ENCODE measurements at regions not wholly inside any gene's neighbourhood (a gene's known extent, or its start where the extent isn't known, plus 50 kb on each side); places are given as distances from the start of the nearest gene placed in this dataset.

DNA sequence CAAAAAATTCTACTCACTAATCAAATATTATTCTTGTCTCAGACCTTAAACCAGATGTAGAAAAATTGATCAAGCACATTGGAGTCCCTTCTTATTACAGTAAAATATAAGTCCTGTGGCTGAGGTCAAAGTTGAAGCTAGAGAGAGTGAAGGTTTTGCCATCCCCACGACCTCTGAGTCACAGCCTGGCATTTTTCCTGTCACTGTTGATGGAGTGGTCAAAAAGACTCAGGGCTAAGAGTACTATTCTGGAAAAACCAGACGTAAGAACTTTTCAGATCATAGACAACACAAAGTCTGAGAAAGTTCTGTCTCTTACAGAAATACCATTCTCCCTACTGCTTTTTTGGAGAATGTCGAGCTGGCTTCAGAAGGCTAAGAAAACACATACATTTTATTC, 323.7 kb upstream of the ANKRD30A start:
- in situ Hi-C loops (cut with MboI), result no loop called here

DNA sequence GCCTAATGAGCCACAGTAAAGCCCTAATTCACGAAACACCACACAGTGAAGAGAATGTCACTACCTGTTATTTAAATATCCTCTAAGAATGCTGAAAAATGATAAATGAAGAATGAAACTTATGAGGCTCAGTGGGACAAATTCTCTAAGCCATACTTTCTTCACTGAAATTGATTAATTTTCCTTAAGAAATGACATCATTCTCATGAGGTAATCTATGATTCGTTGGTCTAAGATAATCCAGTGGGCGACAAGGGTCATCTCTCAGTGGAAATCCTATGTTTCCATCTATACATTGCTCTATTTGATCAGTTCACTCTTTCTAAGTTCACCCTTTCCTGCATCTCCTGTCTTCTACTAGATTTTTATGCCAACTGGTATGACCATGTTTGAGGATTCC, 330.4 kb upstream of the ANKRD30A start:
- Histone ChIP-seq H3K79me2 (ENCODE audit: control insufficient read depth, insufficient read depth, low read length) (no peaks in the 10 kb centered on the region), H3K4me1 (ENCODE audit: control insufficient read depth, insufficient read depth, low read length) (no peaks in the 10 kb centered on the region), H4K20me1 (ENCODE audit: control insufficient read depth, insufficient read depth) (no peaks in the 10 kb centered on the region), H3K27me3 (replicated peaks in 1 of 2; ENCODE audit: control insufficient read depth in 2 of 2, insufficient read depth in 2 of 2, low read length in 1 of 2) (no peaks in the 10 kb centered on the region), H2AFZ (ENCODE audit: control insufficient read depth, low read depth, low read length) (no peak overlapping the region), H3K27ac (ENCODE audit: control insufficient read depth, insufficient read depth) (no peak overlapping the region), H3K36me3 (ENCODE audit: control insufficient read depth in 2 of 2, insufficient read depth in 2 of 2, low read length in 1 of 2) (no peaks in the 10 kb centered on the region), H3K4me3 (no peak overlapping the region), H3K9ac (ENCODE audit: control insufficient read depth, insufficient read depth, low read length) (no peak overlapping the region), H3K4me2 (ENCODE audit: control insufficient read depth, insufficient read depth) (no peak overlapping the region), H3K9me3 (replicated peaks; ENCODE audit: control insufficient read depth, insufficient read depth, low read length) (no peaks in the 10 kb centered on the region)
- ChIA-PET RAD21 (ENCODE audit: unreplicated experiment) (no interaction called here), SMC1A (ENCODE audit: uncharacterized antibody, unreplicated experiment) (no interaction called here), CTCF (no interaction called here), POLR2A (no interaction called here)
- intact Hi-C loops (cut with micrococcal nuclease; ENCODE audit: unreplicated experiment), result loop anchor here (10.0 kb wide), 1 partner anchor 70 kb away; no protein-coding TSS in a partner anchor
- FAIRE-seq, result no peak
- no peak for DNase-seq (ENCODE audit: low read depth, low spot score)
- WGBS (ENCODE audit: insufficient coverage, insufficient replicate concordance, low lambda C conversion rate, missing lambda C conversion rate), result 0% methylated on average over 3 of the region's 3 CpGs
- in situ Hi-C loops (cut with MboI), result no loop called here
- no peak for ATAC-seq
- BruUV-seq (replicated peaks), result no TSS peak
- TF ChIP-seq CHD2 (IDR thresholded peaks at IDR 0.05; ENCODE audit: borderline replicate concordance, low read depth, low read length) (no peak), MYB (IDR thresholded peaks at IDR 0.05; ENCODE audit: borderline replicate concordance, low read depth, low read length) (no peak), SMAD5 (IDR thresholded peaks at IDR 0.05; ENCODE audit: low read depth) (no peak), PKNOX1 (IDR thresholded peaks at IDR 0.05) (no peak), ELK1 (IDR thresholded peaks at IDR 0.05; ENCODE audit: low read depth, low read length) (no peak), SREBF2 (IDR thresholded peaks at IDR 0.05; ENCODE audit: low read length) (no peak)
- TF ChIP-seq, protein P1, sequence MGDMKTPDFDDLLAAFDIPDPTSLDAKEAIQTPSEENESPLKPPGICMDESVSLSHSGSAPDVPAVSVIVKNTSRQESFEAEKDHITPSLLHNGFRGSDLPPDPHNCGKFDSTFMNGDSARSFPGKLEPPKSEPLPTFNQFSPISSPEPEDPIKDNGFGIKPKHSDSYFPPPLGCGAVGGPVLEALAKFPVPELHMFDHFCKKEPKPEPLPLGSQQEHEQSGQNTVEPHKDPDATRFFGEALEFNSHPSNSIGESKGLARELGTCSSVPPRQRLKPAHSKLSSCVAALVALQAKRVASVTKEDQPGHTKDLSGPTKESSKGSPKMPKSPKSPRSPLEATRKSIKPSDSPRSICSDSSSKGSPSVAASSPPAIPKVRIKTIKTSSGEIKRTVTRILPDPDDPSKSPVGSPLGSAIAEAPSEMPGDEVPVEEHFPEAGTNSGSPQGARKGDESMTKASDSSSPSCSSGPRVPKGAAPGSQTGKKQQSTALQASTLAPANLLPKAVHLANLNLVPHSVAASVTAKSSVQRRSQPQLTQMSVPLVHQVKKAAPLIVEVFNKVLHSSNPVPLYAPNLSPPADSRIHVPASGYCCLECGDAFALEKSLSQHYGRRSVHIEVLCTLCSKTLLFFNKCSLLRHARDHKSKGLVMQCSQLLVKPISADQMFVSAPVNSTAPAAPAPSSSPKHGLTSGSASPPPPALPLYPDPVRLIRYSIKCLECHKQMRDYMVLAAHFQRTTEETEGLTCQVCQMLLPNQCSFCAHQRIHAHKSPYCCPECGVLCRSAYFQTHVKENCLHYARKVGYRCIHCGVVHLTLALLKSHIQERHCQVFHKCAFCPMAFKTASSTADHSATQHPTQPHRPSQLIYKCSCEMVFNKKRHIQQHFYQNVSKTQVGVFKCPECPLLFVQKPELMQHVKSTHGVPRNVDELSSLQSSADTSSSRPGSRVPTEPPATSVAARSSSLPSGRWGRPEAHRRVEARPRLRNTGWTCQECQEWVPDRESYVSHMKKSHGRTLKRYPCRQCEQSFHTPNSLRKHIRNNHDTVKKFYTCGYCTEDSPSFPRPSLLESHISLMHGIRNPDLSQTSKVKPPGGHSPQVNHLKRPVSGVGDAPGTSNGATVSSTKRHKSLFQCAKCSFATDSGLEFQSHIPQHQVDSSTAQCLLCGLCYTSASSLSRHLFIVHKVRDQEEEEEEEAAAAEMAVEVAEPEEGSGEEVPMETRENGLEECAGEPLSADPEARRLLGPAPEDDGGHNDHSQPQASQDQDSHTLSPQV (IDR thresholded peaks at IDR 0.05), result no peak

More for the DNA sequence above, 323.7 kb upstream of the ANKRD30A start:
- Histone ChIP-seq H3K4me1 (ENCODE audit: control insufficient read depth, insufficient read depth, low read length) (no peaks in the 10 kb centered on the region), H3K4me3 (no peak overlapping the region), H2AFZ (ENCODE audit: control insufficient read depth, low read depth, low read length) (no peak overlapping the region), H3K79me2 (ENCODE audit: control insufficient read depth, insufficient read depth, low read length) (no peaks in the 10 kb centered on the region), H3K36me3 (ENCODE audit: control insufficient read depth in 2 of 2, insufficient read depth in 2 of 2, low read length in 1 of 2) (no peaks in the 10 kb centered on the region), H4K20me1 (ENCODE audit: control insufficient read depth, insufficient read depth) (no peaks in the 10 kb centered on the region), H3K27me3 (replicated peaks in 1 of 2; ENCODE audit: control insufficient read depth in 2 of 2, insufficient read depth in 2 of 2, low read length in 1 of 2) (no peaks in the 10 kb centered on the region), H3K9me3 (replicated peaks; ENCODE audit: control insufficient read depth, insufficient read depth, low read length) (no peaks in the 10 kb centered on the region), H3K9ac (ENCODE audit: control insufficient read depth, insufficient read depth, low read length) (no peak overlapping the region), H3K27ac (ENCODE audit: control insufficient read depth, insufficient read depth) (no peak overlapping the region), H3K4me2 (ENCODE audit: control insufficient read depth, insufficient read depth) (no peak overlapping the region)
- SMC1A ChIA-PET (ENCODE audit: uncharacterized antibody, unreplicated experiment), result no interaction called here
- ATAC-seq (no peak), FAIRE-seq (no peak), DNase-seq (ENCODE audit: low read depth, low spot score) (no peak)
- CTCF ChIA-PET, result no interaction called here
- 2% methylated on average over 3 of the region's 3 CpGs for WGBS (ENCODE audit: insufficient coverage, insufficient replicate concordance, low lambda C conversion rate, missing lambda C conversion rate)
- BruUV-seq (replicated peaks), result no TSS peak
- POLR2A ChIA-PET, result no interaction called here
- RAD21 ChIA-PET (ENCODE audit: unreplicated experiment), result no interaction called here
- intact Hi-C loops (cut with micrococcal nuclease; ENCODE audit: unreplicated experiment), result no loop called here
- TF ChIP-seq NFXL1 (IDR thresholded peaks at IDR 0.05; ENCODE audit: borderline replicate concordance), result no peak
- no peak for TF ChIP-seq POLR2AphosphoS5 (IDR thresholded peaks at IDR 0.05; ENCODE audit: low read length)
- TF ChIP-seq ELK1 (IDR thresholded peaks at IDR 0.05; ENCODE audit: low read depth, low read length), result no peak
- TF ChIP-seq ETV6 (conservative IDR thresholded peaks at IDR 0.05 in 1 of 2, IDR thresholded peaks at IDR 0.05 in 1 of 2; ENCODE audit: borderline replicate concordance in 1 of 2, low read depth in 1 of 2), result no peak
- no peak for TF ChIP-seq SMAD5 (IDR thresholded peaks at IDR 0.05; ENCODE audit: low read depth)
